Psoas muscle (tissue), 7 donors: ENCODE measurements at regions not wholly inside any gene's neighbourhood (a gene's known extent, or its start where the extent isn't known, plus 50 kb on each side); places are given as distances from the start of the nearest gene placed in this dataset.

Experiments used
- ATAC-seq, 4 donors: fragments of 200-7000 bp; cut with Tn5 transposase; one replicate each; pipeline ENCODE4 v1.9.1; 2020; ENCODE audit warnings: moderate library complexity in 3 of 4, mild to moderate bottlenecking in 2 of 4
- DNase-seq, 2 donors: peaks; one replicate each; pipeline ENCODE4 v3.0.0-alpha.2; 2020
- H3K27ac ChIP-seq: fragments of 200-600 bp; one replicate; pipeline ENCODE4 v1.8.0; 2022
- H3K27me3 ChIP-seq, 3 donors: fragments of 200-600 bp in 1 of 3; one replicate each; pipeline versions ENCODE4 v1.6.1 to v1.8.0; 2013 to 2022; ENCODE audit warnings: low read length in 2 of 3, mild to moderate bottlenecking in 2 of 3, moderate library complexity in 1 of 3; ENCODE audit not compliant: insufficient read depth in 3 of 3
- H3K36me3 ChIP-seq, 2 donors: fragments of 200-600 bp in 1 of 2; one replicate each; pipeline versions ENCODE4 v1.6.1 to v1.8.0; 2013 to 2022; ENCODE audit warnings: low read depth in 1 of 2, mild to moderate bottlenecking in 1 of 2, moderate library complexity in 1 of 2; ENCODE audit not compliant: insufficient read depth in 1 of 2
- H3K4me1 ChIP-seq: fragments of 200-600 bp; one replicate; pipeline ENCODE4 v1.8.0; 2022
- H3K4me3 ChIP-seq: fragments of 200-600 bp; one replicate; pipeline ENCODE4 v1.8.0; 2022; ENCODE audit warnings: mild to moderate bottlenecking
- H3K9me3 ChIP-seq: fragments of 200-600 bp; one replicate; pipeline ENCODE4 v1.8.0; 2022
- CTCF ChIP-seq: fragments of 200-600 bp; IDR thresholded peaks from one replicate; pipeline ENCODE4 v1.8.0; 2022; ENCODE audit warnings: antibody characterized with exemption
- WGBS, 3 donors: extraction: QIAGEN DNeasy Blood & Tissue Kit; methylation state at CpG; one replicate each; pipeline versions ENCODE4 v1.1.6 to v1.1.7; 2013; 5-methylcytosine and 5-hydroxymethylcytosine counted together
- intact Hi-C, 2 donors: fragments of 100-400 bp; cut with DNase I; formaldehyde crosslinking; loops; one replicate each; pipeline versions ENCODE4 v1.11.0 to v1.14.2; 2022
- donor health status: healthy with polysubstance abuse.
- donor health status: DM: no; HTN: no; CAD: no; lungs with moderate emphysema.
- donor health status: Bipolar disorder and iron deficiency.
- donor health status: healthy.
- donor health status: DM: yes; HTN: yes; CAD: no.
- donor health status: DM: no; HTN: no; CAD: no.
- donor health status: DM: yes; HTN: yes; CAD: no.

- intact Hi-C loops: no loop called here
- WGBS, 3 donors: 86 to 88% (median 88%) methylated on average over 2 of the region's 2 CpGs
- H3K9me3 ChIP-seq: no peaks in the 10 kb centered on the region
- H3K4me3 ChIP-seq: no peak overlapping the region
- no peak for ATAC-seq
- no peak overlapping the region for H3K27ac ChIP-seq
- TF ChIP-seq CTCF: no peak
- no peaks in the 10 kb centered on the region for H3K27me3 ChIP-seq
- H3K36me3 ChIP-seq: no peaks in the 10 kb centered on the region
- DNase-seq: no peak
- H3K4me1 ChIP-seq: no peaks in the 10 kb centered on the region
Measured at GRCh38 chr18:68449292-68449691, 265.6 kb downstream of the TMX3 start.

GRCh38 chr18:68448736-68449135, 266.2 kb downstream of the TMX3 start:
- intact Hi-C loops: no loop called here
- WGBS, 3 donors: 95 to 100% (median 100%) methylated on average over 1 of the region's 1 CpG
- Histone ChIP-seq H3K4me3 (no peak overlapping the region), H3K27me3 (no peaks in the 10 kb centered on the region), H3K9me3 (no peaks in the 10 kb centered on the region), H3K36me3 (no peaks in the 10 kb centered on the region), H3K27ac (no peak overlapping the region), H3K4me1 (no peaks in the 10 kb centered on the region)
- DNase-seq (no peak), ATAC-seq (no peak)
- no peak for TF ChIP-seq CTCF

- no peaks in the 10 kb centered on the region for H3K9me3 ChIP-seq
- WGBS, 3 donors: 61 to 71% (median 62%) methylated on average over 1 of the region's 1 CpG
Measured at GRCh38 chr18:68447286-68447685, 267.6 kb downstream of the TMX3 start.

GRCh38 chr18:68445668-68446426, 269.1 kb downstream of the TMX3 start:
- 87 to 95% (median 88%) methylated on average over 6 of the region's 6 CpGs for WGBS, 3 donors
- no peak overlapping the region for H3K27ac ChIP-seq
- no peaks in the 10 kb centered on the region for H3K27me3 ChIP-seq
- DNase-seq: no peak
- H3K4me1 ChIP-seq: no peaks in the 10 kb centered on the region
- no peak overlapping the region for H3K4me3 ChIP-seq
- TF ChIP-seq CTCF: no peak
- H3K9me3 ChIP-seq: no peaks in the 10 kb centered on the region
- no peaks in the 10 kb centered on the region for H3K36me3 ChIP-seq
- no peak for ATAC-seq
- intact Hi-C loops: no loop called here

More at GRCh38 chr18:68447286-68447685, 267.6 kb downstream of the TMX3 start:
- Histone ChIP-seq H3K36me3 (no peaks in the 10 kb centered on the region), H3K27me3 (no peaks in the 10 kb centered on the region), H3K4me3 (no peak overlapping the region), H3K27ac (no peak overlapping the region), H3K4me1 (no peaks in the 10 kb centered on the region)
- intact Hi-C loops: no loop called here
- ATAC-seq (no peak), DNase-seq (no peak)
- no peak for TF ChIP-seq CTCF

GRCh38 chr18:68445136-68445535, 269.8 kb downstream of the TMX3 start:
- ATAC-seq: no peak
- no peaks in the 10 kb centered on the region for H3K4me1 ChIP-seq
- 77 to 88% (median 81%) methylated on average over 4 of the region's 4 CpGs for WGBS, 3 donors
- DNase-seq: no peak
- H3K27me3 ChIP-seq: no peaks in the 10 kb centered on the region
- H3K36me3 ChIP-seq: no peaks in the 10 kb centered on the region
- no peak overlapping the region for H3K27ac ChIP-seq
- TF ChIP-seq CTCF: no peak
- H3K9me3 ChIP-seq: no peaks in the 10 kb centered on the region
- H3K4me3 ChIP-seq: no peak overlapping the region
- intact Hi-C loops: no loop called here
